ENCODE measurements at regions not wholly inside any gene's neighbourhood (a gene's known extent, or its start where the extent isn't known, plus 50 kb on each side); places are given as distances from the start of the nearest gene placed in this dataset.

GRCh38 chr2:82803307-82803706 is 1655.8 kb downstream of the SUCLG1 start:
- no peaks in the 10 kb centered on the region for H4K20me1 ChIP-seq (ENCODE audit: control insufficient read depth, insufficient read depth, low read depth, low read length)
- H3F3A ChIP-seq (ENCODE audit: control insufficient read depth, insufficient read depth) = no peaks in the 10 kb centered on the region
- no peaks in the 10 kb centered on the region for H3K9me2 ChIP-seq (replicated peaks; ENCODE audit: control insufficient read depth, low read length)
- H3K9me3 ChIP-seq (ENCODE audit: control insufficient read depth, insufficient read depth, low read length) = no peaks in the 10 kb centered on the region
- H3K4me2 ChIP-seq (ENCODE audit: low read length) = no peak overlapping the region
- no peaks in the 10 kb centered on the region for H3K4me1 ChIP-seq (ENCODE audit: control insufficient read depth, low read length)
- no peaks in the 10 kb centered on the region for H3K27me3 ChIP-seq (ENCODE audit: control insufficient read depth, low read length)
- no peak overlapping the region for H3K27ac ChIP-seq (ENCODE audit: low read depth, low read length)
- no peaks in the 10 kb centered on the region for H3K79me2 ChIP-seq (ENCODE audit: control insufficient read depth, low read length)
- H3K4me3 ChIP-seq (ENCODE audit: low read length) = no peak overlapping the region
- H3K36me3 ChIP-seq (ENCODE audit: control insufficient read depth, low read length) = no peaks in the 10 kb centered on the region
- no peak for TF ChIP-seq EZH2phosphoT487 (IDR thresholded peaks at IDR 0.05; ENCODE audit: borderline replicate concordance, low read length)
- no peak for TF ChIP-seq CTCF (IDR thresholded peaks at IDR 0.05; ENCODE audit: low read depth, low read length, poor library complexity, severe bottlenecking)

- H3K36me3 ChIP-seq (ENCODE audit: control insufficient read depth, low read length) = no peaks in the 10 kb centered on the region
- H3K4me2 ChIP-seq (ENCODE audit: low read length) = no peak overlapping the region
- H3K27me3 ChIP-seq (ENCODE audit: control insufficient read depth, low read length) = no peaks in the 10 kb centered on the region
- no peaks in the 10 kb centered on the region for H3K79me2 ChIP-seq (ENCODE audit: control insufficient read depth, low read length)
- H4K20me1 ChIP-seq (ENCODE audit: control insufficient read depth, insufficient read depth, low read depth, low read length) = no peaks in the 10 kb centered on the region
- H3K9me2 ChIP-seq (replicated peaks; ENCODE audit: control insufficient read depth, low read length) = no peaks in the 10 kb centered on the region
- no peak overlapping the region for H3K4me3 ChIP-seq (ENCODE audit: low read length)
- H3K27ac ChIP-seq (ENCODE audit: low read depth, low read length) = no peak overlapping the region
- H3K9me3 ChIP-seq (ENCODE audit: control insufficient read depth, insufficient read depth, low read length) = no peaks in the 10 kb centered on the region
- no peaks in the 10 kb centered on the region for H3F3A ChIP-seq (ENCODE audit: control insufficient read depth, insufficient read depth)
- no peak for TF ChIP-seq CTCF (IDR thresholded peaks at IDR 0.05; ENCODE audit: low read depth, low read length, poor library complexity, severe bottlenecking)
- H3K4me1 ChIP-seq (ENCODE audit: control insufficient read depth, low read length) = no peaks in the 10 kb centered on the region
Observed at GRCh38 chr2:82797469-82797868, 1661.6 kb downstream of the SUCLG1 start.

DNA sequence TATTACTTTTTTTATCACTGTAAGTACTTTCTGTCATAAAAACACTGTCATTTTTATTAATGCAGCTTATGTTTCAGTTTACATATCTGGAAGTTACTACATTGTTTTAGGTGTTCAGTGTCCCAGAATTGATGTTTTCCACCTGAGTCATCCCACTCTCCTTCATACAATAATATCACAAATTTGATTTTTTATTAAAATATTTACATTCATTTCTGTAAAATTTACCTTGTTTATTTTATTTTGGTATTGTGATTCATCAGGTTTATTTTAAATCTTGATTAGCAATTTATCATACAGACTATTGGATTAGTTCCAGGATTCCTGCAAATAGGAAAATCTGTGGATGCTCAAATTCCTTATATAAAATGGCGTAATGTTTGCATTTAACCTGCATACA is 1662.9 kb downstream of the SUCLG1 start:
- Histone ChIP-seq H3K4me3 (ENCODE audit: low read length) (no peak overlapping the region), H3K4me1 (ENCODE audit: control insufficient read depth, low read length) (no peaks in the 10 kb centered on the region), H4K20me1 (ENCODE audit: control insufficient read depth, insufficient read depth, low read depth, low read length) (no peaks in the 10 kb centered on the region), H3K27me3 (ENCODE audit: control insufficient read depth, low read length) (no peaks in the 10 kb centered on the region), H3K9me3 (ENCODE audit: control insufficient read depth, insufficient read depth, low read length) (no peaks in the 10 kb centered on the region), H3K36me3 (ENCODE audit: control insufficient read depth, low read length) (no peaks in the 10 kb centered on the region), H3K9me2 (replicated peaks; ENCODE audit: control insufficient read depth, low read length) (no peaks in the 10 kb centered on the region), H3K27ac (ENCODE audit: low read depth, low read length) (no peak overlapping the region), H3K4me2 (ENCODE audit: low read length) (no peak overlapping the region), H3F3A (ENCODE audit: control insufficient read depth, insufficient read depth) (no peaks in the 10 kb centered on the region), H3K79me2 (ENCODE audit: control insufficient read depth, low read length) (no peaks in the 10 kb centered on the region)
- no peak for TF ChIP-seq EZH2phosphoT487 (IDR thresholded peaks at IDR 0.05; ENCODE audit: borderline replicate concordance, low read length)
- no peak for TF ChIP-seq CTCF (IDR thresholded peaks at IDR 0.05; ENCODE audit: low read depth, low read length, poor library complexity, severe bottlenecking)

DNA sequence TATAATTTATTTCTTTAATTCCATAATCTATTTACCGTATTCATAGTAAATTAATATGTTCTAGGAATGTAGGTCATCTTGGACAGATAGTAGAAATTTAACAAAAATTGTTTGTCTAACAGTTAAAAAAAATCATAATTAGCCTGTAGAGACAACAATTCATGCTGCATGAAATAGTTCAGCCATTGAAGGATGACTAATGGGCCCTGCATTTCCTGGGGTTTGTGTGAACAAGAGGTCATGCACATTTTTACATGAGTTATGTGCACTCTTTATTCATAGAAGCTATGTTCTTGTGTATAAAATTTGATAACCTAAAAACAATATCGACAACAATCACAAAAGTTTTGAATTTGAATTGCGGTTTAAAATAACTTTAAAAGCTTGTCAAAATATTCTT is 1663.6 kb downstream of the SUCLG1 start:
- H3K4me3 ChIP-seq (ENCODE audit: low read length) = no peak overlapping the region
- no peaks in the 10 kb centered on the region for H3K4me1 ChIP-seq (ENCODE audit: control insufficient read depth, low read length)
- no peaks in the 10 kb centered on the region for H3K36me3 ChIP-seq (ENCODE audit: control insufficient read depth, low read length)
- H3K27me3 ChIP-seq (ENCODE audit: control insufficient read depth, low read length) = no peaks in the 10 kb centered on the region
- no peak overlapping the region for H3K4me2 ChIP-seq (ENCODE audit: low read length)
- H3K79me2 ChIP-seq (ENCODE audit: control insufficient read depth, low read length) = no peaks in the 10 kb centered on the region
- H3K9me2 ChIP-seq (replicated peaks; ENCODE audit: control insufficient read depth, low read length) = no peaks in the 10 kb centered on the region
- H3F3A ChIP-seq (ENCODE audit: control insufficient read depth, insufficient read depth) = no peaks in the 10 kb centered on the region
- H3K27ac ChIP-seq (ENCODE audit: low read depth, low read length) = no peak overlapping the region
- H3K9me3 ChIP-seq (ENCODE audit: control insufficient read depth, insufficient read depth, low read length) = no peaks in the 10 kb centered on the region
- no peaks in the 10 kb centered on the region for H4K20me1 ChIP-seq (ENCODE audit: control insufficient read depth, insufficient read depth, low read depth, low read length)
- TF ChIP-seq EZH2phosphoT487 (IDR thresholded peaks at IDR 0.05; ENCODE audit: borderline replicate concordance, low read length) = no peak
- no peak for TF ChIP-seq CTCF (IDR thresholded peaks at IDR 0.05; ENCODE audit: low read depth, low read length, poor library complexity, severe bottlenecking)

All from DOHH2 (cell line).